SK-N-SH treated with all-trans-retinoic acid at 6 μM for 48 hours (cell line): ENCODE measurements at regions not wholly inside any gene's neighbourhood (a gene's known extent, or its start where the extent isn't known, plus 50 kb on each side); places are given as distances from the start of the nearest gene placed in this dataset.

Experiments used
- ATAC-seq: fragments of 200-7000 bp; cut with Tn5 transposase; 3 replicates; pipeline ENCODE4 v1.9.1; 2020; ENCODE audit warnings: mild to moderate bottlenecking, moderate library complexity
- ARNTL ChIP-seq: fragments of 450-650 bp; formaldehyde crosslinking; IDR thresholded peaks from 2 replicates; pipeline ENCODE4 v1.5.0; 2020; ENCODE audit warnings: low read depth, mild to moderate bottlenecking, moderate library complexity, borderline replicate concordance
- BACH2 ChIP-seq: fragments of 250-450 bp; sonication (Bioruptor Pico); IDR thresholded peaks from 2 replicates; pipeline ENCODE4 v1.9.0; 2021; ENCODE audit warnings: mild to moderate bottlenecking, borderline replicate concordance
- CREB5 ChIP-seq: fragments of 250-450 bp; sonication (Bioruptor Pico); IDR thresholded peaks from 2 replicates; pipeline ENCODE4 v1.5.1; 2020; ENCODE audit warnings: low read depth, mild to moderate bottlenecking, moderate library complexity
- CSDC2 ChIP-seq: fragments of 250-450 bp; sonication (Bioruptor Pico); IDR thresholded peaks from 2 replicates; pipeline ENCODE4 v1.5.0; 2020; ENCODE audit warnings: mild to moderate bottlenecking, moderate library complexity
- CSRNP3 ChIP-seq: fragments of 250-450 bp; sonication (Bioruptor Pico); IDR thresholded peaks from 2 replicates; pipeline ENCODE4 v1.5.1; 2021; ENCODE audit warnings: mild to moderate bottlenecking, moderate library complexity
- GLIS3 ChIP-seq: fragments of 250-450 bp; sonication (Bioruptor Pico); IDR thresholded peaks from 2 replicates; pipeline ENCODE4 v1.5.0; 2020; ENCODE audit warnings: mild to moderate bottlenecking, moderate library complexity
- ISL1 ChIP-seq: fragments of 250-450 bp; sonication (Bioruptor Pico); IDR thresholded peaks from 2 replicates; pipeline ENCODE4 v2.1.2; 2022; ENCODE audit warnings: mild to moderate bottlenecking, moderate library complexity
- OSR1 ChIP-seq: fragments of 250-450 bp; sonication (Bioruptor Pico); IDR thresholded peaks from 2 replicates; pipeline ENCODE4 v1.8.0; 2022; ENCODE audit warnings: moderate library complexity, mild to moderate bottlenecking, inconsistent platforms
- PPARA ChIP-seq: fragments of 250-450 bp; sonication (Bioruptor Pico); IDR thresholded peaks from 2 replicates; pipeline ENCODE4 v1.5.0; 2020; ENCODE audit warnings: mild to moderate bottlenecking, borderline replicate concordance
- RARB ChIP-seq: fragments of 250-450 bp; sonication (Bioruptor Pico); IDR thresholded peaks from 2 replicates; pipeline ENCODE4 v1.8.0; 2021; ENCODE audit warnings: mild to moderate bottlenecking, moderate library complexity
- SNAI2 ChIP-seq: fragments of 250-450 bp; sonication (Bioruptor Pico); IDR thresholded peaks from 2 replicates; pipeline ENCODE4 v1.5.0; 2020; ENCODE audit warnings: mild to moderate bottlenecking, moderate library complexity
- TCF4 ChIP-seq: fragments of 250-450 bp; sonication (Bioruptor Pico); IDR thresholded peaks from 2 replicates; pipeline ENCODE4 v1.8.0; 2021; ENCODE audit warnings: mild to moderate bottlenecking, moderate library complexity, borderline replicate concordance
- TOX ChIP-seq: fragments of 250-450 bp; sonication (Bioruptor Pico); IDR thresholded peaks from 2 replicates; pipeline ENCODE4 v1.8.0; 2021; ENCODE audit warnings: mild to moderate bottlenecking, moderate library complexity, borderline replicate concordance
- ZC3H10 ChIP-seq: fragments of 250-450 bp; sonication (Bioruptor Pico); IDR thresholded peaks from 2 replicates; pipeline ENCODE4 v1.5.1; 2021; ENCODE audit warnings: mild to moderate bottlenecking, moderate library complexity
- ZFP3 ChIP-seq: fragments of 250-450 bp; sonication (Bioruptor Pico); IDR thresholded peaks from 2 replicates; pipeline ENCODE4 v1.5.0; 2020; ENCODE audit warnings: mild to moderate bottlenecking, moderate library complexity
- ZFP30 ChIP-seq: fragments of 450-650 bp; formaldehyde crosslinking; IDR thresholded peaks from 2 replicates; pipeline ENCODE4 v1.5.0; 2022; ENCODE audit warnings: mild to moderate bottlenecking, moderate library complexity
- ZNF565 ChIP-seq: fragments of 450-650 bp; formaldehyde crosslinking; conservative IDR thresholded peaks from 2 replicates; pipeline ENCODE4 v1.5.0; 2020; ENCODE audit warnings: low read depth, mild to moderate bottlenecking, moderate library complexity
- ZNF70 ChIP-seq: fragments of 450-650 bp; formaldehyde crosslinking; IDR thresholded peaks from 2 replicates; pipeline ENCODE4 v1.5.0; 2020; ENCODE audit warnings: mild to moderate bottlenecking, moderate library complexity
- ZNF8 ChIP-seq: fragments of 450-650 bp; formaldehyde crosslinking; IDR thresholded peaks from 2 replicates; pipeline ENCODE4 v1.5.0; 2020; ENCODE audit warnings: mild to moderate bottlenecking, moderate library complexity
- TF ChIP-seq, protein P1 (sequence below): fragments of 250-450 bp; sonication (Bioruptor Pico); IDR thresholded peaks from 2 replicates; pipeline ENCODE4 v1.8.0; 2020; ENCODE audit warnings: mild to moderate bottlenecking, moderate library complexity, borderline replicate concordance
- TF ChIP-seq, protein P2 (sequence below): fragments of 250-450 bp; sonication (Bioruptor Pico); IDR thresholded peaks from 2 replicates; pipeline ENCODE4 v1.8.0; 2021; ENCODE audit warnings: low read depth, mild to moderate bottlenecking, moderate library complexity, borderline replicate concordance

- no peak for ATAC-seq
- TF ChIP-seq CREB5 (CRISPR knock-in tag), result no peak
- TF ChIP-seq ZC3H10 (CRISPR knock-in tag), result no peak
- no peak for TF ChIP-seq RARB
- no peak for TF ChIP-seq BACH2 (CRISPR knock-in tag)
- TF ChIP-seq OSR1 (CRISPR knock-in tag), result no peak
- TF ChIP-seq CSRNP3, result no peak
- no peak for TF ChIP-seq PPARA (CRISPR knock-in tag)
- TF ChIP-seq ARNTL (CRISPR knock-in tag), result no peak
- no peak for TF ChIP-seq ZNF565 (CRISPR knock-in tag)
- TF ChIP-seq, all 23 proteins: peak for 0
These were observed 335.0 kb downstream of the CCER1 start for GRCh38 chr12:90619943-90620342.

GRCh38 chr12:90618586-90618985 lies 336.4 kb downstream of the CCER1 start:
- no peak for ATAC-seq
- TF ChIP-seq, protein P1, sequence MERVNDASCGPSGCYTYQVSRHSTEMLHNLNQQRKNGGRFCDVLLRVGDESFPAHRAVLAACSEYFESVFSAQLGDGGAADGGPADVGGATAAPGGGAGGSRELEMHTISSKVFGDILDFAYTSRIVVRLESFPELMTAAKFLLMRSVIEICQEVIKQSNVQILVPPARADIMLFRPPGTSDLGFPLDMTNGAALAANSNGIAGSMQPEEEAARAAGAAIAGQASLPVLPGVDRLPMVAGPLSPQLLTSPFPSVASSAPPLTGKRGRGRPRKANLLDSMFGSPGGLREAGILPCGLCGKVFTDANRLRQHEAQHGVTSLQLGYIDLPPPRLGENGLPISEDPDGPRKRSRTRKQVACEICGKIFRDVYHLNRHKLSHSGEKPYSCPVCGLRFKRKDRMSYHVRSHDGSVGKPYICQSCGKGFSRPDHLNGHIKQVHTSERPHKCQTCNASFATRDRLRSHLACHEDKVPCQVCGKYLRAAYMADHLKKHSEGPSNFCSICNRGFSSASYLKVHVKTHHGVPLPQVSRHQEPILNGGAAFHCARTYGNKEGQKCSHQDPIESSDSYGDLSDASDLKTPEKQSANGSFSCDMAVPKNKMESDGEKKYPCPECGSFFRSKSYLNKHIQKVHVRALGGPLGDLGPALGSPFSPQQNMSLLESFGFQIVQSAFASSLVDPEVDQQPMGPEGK (CRISPR knock-in tag), result no peak
- TF ChIP-seq ZNF70 (CRISPR knock-in tag), result no peak
- TF ChIP-seq CSRNP3, result no peak
- no peak for TF ChIP-seq ZC3H10 (CRISPR knock-in tag)
- TF ChIP-seq SNAI2, result no peak
- TF ChIP-seq TCF4, result no peak
- no peak for TF ChIP-seq RARB
- TF ChIP-seq OSR1 (CRISPR knock-in tag), result no peak
- TF ChIP-seq BACH2 (CRISPR knock-in tag), result no peak
- TF ChIP-seq, protein P2, sequence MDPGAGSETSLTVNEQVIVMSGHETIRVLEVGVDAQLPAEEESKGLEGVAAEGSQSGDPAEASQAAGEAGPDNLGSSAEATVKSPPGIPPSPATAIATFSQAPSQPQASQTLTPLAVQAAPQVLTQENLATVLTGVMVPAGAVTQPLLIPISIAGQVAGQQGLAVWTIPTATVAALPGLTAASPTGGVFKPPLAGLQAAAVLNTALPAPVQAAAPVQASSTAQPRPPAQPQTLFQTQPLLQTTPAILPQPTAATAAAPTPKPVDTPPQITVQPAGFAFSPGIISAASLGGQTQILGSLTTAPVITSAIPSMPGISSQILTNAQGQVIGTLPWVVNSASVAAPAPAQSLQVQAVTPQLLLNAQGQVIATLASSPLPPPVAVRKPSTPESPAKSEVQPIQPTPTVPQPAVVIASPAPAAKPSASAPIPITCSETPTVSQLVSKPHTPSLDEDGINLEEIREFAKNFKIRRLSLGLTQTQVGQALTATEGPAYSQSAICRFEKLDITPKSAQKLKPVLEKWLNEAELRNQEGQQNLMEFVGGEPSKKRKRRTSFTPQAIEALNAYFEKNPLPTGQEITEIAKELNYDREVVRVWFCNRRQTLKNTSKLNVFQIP (CRISPR knock-in tag), result no peak
- no peak for TF ChIP-seq ZFP3
- no peak for TF ChIP-seq ZNF8
- no peak for TF ChIP-seq ISL1
- TF ChIP-seq ZFP30 (CRISPR knock-in tag), result no peak
- no peak for TF ChIP-seq ARNTL (CRISPR knock-in tag)
- TF ChIP-seq GLIS3 (CRISPR knock-in tag), result no peak
- TF ChIP-seq ZNF565 (CRISPR knock-in tag), result no peak
- no peak for TF ChIP-seq PPARA (CRISPR knock-in tag)
- no peak for TF ChIP-seq CSDC2 (CRISPR knock-in tag)
- TF ChIP-seq, all 23 proteins: peak for 0

- TF ChIP-seq ZNF8 (no peak), RARB (no peak), ZFP3 (no peak), CSDC2 (CRISPR knock-in tag) (no peak), CSRNP3 (no peak), TCF4 (no peak), ZC3H10 (CRISPR knock-in tag) (no peak), TOX (CRISPR knock-in tag) (no peak), ZFP30 (CRISPR knock-in tag) (no peak)
- TF ChIP-seq, protein P2 (CRISPR knock-in tag), result no peak
- no peak for ATAC-seq
These were observed 343.1 kb downstream of the CCER1 start for GRCh38 chr12:90611891-90612290.
